Mesothelial cell of epicardium (in vitro differentiated cells): ENCODE measurements at regions not wholly inside any gene's neighbourhood (a gene's known extent, or its start where the extent isn't known, plus 50 kb on each side); places are given as distances from the start of the nearest gene placed in this dataset.

ENCODE experiments used
- DNase-seq, 2 experiments: peaks; one replicate each; pipeline ENCODE4 v3.0.0; 2021; ENCODE audit warnings: low spot score in 2 of 2; ENCODE audit not compliant: unreplicated experiment in 2 of 2
- H3K27ac Mint-ChIP-seq: 2 replicates; pipeline ENCODE4 v1.8.0; 2021; ENCODE audit warnings: mixed read lengths
- H3K27me3 Mint-ChIP-seq: 2 replicates; pipeline ENCODE4 v1.8.0; 2021; ENCODE audit warnings: low read depth, mixed read lengths
- H3K36me3 Mint-ChIP-seq: 2 replicates; pipeline ENCODE4 v1.8.0; 2021; ENCODE audit warnings: mixed read lengths
- H3K4me1 Mint-ChIP-seq: 2 replicates; pipeline ENCODE4 v1.8.0; 2021; ENCODE audit warnings: mixed read lengths
- H3K4me3 Mint-ChIP-seq: 2 replicates; pipeline ENCODE4 v1.8.0; 2021; ENCODE audit warnings: mild to moderate bottlenecking, moderate library complexity, mixed read lengths
- H3K9me3 Mint-ChIP-seq: 2 replicates; pipeline ENCODE4 v1.8.0; 2021; ENCODE audit warnings: mixed read lengths
- CTCF ChIP-seq: fragments of 200-600 bp; sonication (generic); IDR thresholded peaks from one replicate; pipeline ENCODE4 v1.5.0; 2021; ENCODE audit warnings: antibody characterized with exemption; ENCODE audit not compliant: unreplicated experiment

GRCh38 chr3:25973122-25973521 is 183.2 kb downstream of the OXSM start:
- TF ChIP-seq CTCF = no peak
- peaks cover 15% of the 10 kb centered on the region for H3K9me3 Mint-ChIP-seq
- H3K36me3 Mint-ChIP-seq = no peaks in the 10 kb centered on the region
- no peaks in the 10 kb centered on the region for H3K4me1 Mint-ChIP-seq
- DNase-seq = no peak
- H3K27me3 Mint-ChIP-seq = no peaks in the 10 kb centered on the region
- H3K27ac Mint-ChIP-seq = no peak overlapping the region
- no peak overlapping the region for H3K4me3 Mint-ChIP-seq

- Mint-ChIP-seq H3K9me3 (peaks cover 6% of the 10 kb centered on the region), H3K27me3 (no peaks in the 10 kb centered on the region), H3K27ac (no peak overlapping the region), H3K4me1 (peaks cover 1% of the 10 kb centered on the region), H3K4me3 (no peak overlapping the region), H3K36me3 (no peaks in the 10 kb centered on the region)
- no peak for TF ChIP-seq CTCF
- DNase-seq = no peak
Measured at GRCh38 chr3:25982756-25983155, 192.9 kb downstream of the OXSM start.

GRCh38 chr3:25985621-25986020 is 195.7 kb downstream of the OXSM start:
- Mint-ChIP-seq H3K36me3 (no peaks in the 10 kb centered on the region), H3K27me3 (no peaks in the 10 kb centered on the region), H3K4me1 (peaks cover 1% of the 10 kb centered on the region), H3K27ac (no peak overlapping the region), H3K9me3 (peaks cover 7% of the 10 kb centered on the region), H3K4me3 (no peak overlapping the region)
- no peak for DNase-seq
- no peak for TF ChIP-seq CTCF

GRCh38 chr3:25992606-25993005 is 202.7 kb downstream of the OXSM start:
- no peak overlapping the region for H3K4me3 Mint-ChIP-seq

DNA sequence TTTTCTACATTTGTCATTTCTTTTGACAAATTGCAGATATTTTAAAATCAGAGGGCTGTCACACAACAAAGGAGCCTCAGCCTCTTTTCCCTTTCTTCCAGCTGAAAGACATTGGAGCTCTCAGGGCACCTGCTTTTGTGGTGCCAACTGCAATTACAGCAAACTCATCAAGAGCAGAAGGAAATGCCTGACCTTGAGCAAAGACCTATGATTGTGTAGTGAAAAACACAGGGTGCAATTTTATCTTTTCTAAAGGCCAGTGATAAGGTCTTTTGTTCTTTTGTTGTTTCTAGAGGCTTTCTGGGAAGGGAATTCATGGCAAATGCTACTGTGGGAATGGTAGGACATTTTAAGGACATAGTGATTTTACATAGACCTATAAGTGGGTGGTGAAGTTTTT is 214.3 kb downstream of the OXSM start:
- peaks cover 19% of the 10 kb centered on the region for H3K4me1 Mint-ChIP-seq
- H3K4me3 Mint-ChIP-seq = no peak overlapping the region
- H3K27ac Mint-ChIP-seq = no peak overlapping the region
- H3K27me3 Mint-ChIP-seq = no peaks in the 10 kb centered on the region
- no peak for DNase-seq
- peaks cover 20% of the 10 kb centered on the region for H3K9me3 Mint-ChIP-seq
- no peak for TF ChIP-seq CTCF
- H3K36me3 Mint-ChIP-seq = peaks cover 3% of the 10 kb centered on the region

More at GRCh38 chr3:25992606-25993005, 202.7 kb downstream of the OXSM start:
- no peaks in the 10 kb centered on the region for H3K27me3 Mint-ChIP-seq
- H3K36me3 Mint-ChIP-seq = peaks cover 6% of the 10 kb centered on the region
- peaks cover 52% of the 10 kb centered on the region for H3K9me3 Mint-ChIP-seq
- DNase-seq = no peak
- no peak overlapping the region for H3K27ac Mint-ChIP-seq
- no peak for TF ChIP-seq CTCF
- no peaks in the 10 kb centered on the region for H3K4me1 Mint-ChIP-seq

DNA sequence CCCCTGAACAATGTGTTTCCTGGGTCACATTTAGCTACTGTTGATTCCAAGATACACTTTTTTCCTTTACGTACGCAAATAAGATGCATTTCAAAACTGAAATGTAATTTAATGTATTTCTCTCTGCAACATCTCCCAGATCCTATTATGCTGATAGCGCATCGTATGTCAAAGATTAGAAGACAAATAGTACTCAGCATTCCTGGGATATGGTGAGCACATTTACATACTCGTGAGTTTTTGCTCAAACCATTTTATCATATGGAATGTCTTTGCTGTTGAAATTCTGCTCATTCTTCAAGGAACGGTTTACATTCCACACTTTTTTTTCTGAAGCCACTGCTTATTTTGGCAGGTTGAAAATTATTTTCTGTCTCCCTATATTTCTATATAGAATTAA is 221.4 kb downstream of the OXSM start:
- TF ChIP-seq CTCF = no peak
- Mint-ChIP-seq H3K9me3 (no peaks in the 10 kb centered on the region), H3K4me3 (no peak overlapping the region), H3K27ac (no peak overlapping the region), H3K4me1 (peaks cover 14% of the 10 kb centered on the region), H3K36me3 (no peaks in the 10 kb centered on the region), H3K27me3 (no peaks in the 10 kb centered on the region)
- no peak for DNase-seq
